Fibroblast of villous mesenchyme (primary cell): ENCODE measurements at regions not wholly inside any gene's neighbourhood (a gene's known extent, or its start where the extent isn't known, plus 50 kb on each side); places are given as distances from the start of the nearest gene placed in this dataset.

ENCODE experiments used
- DNase-seq: peaks from one replicate; pipeline ENCODE4 v3.0.0-alpha.2; 2010; ENCODE audit warnings: low read depth
- H3K4me3 ChIP-seq: 2 replicates; pipeline ENCODE4 v1.5.1; 2011; ENCODE audit warnings: low read depth, mild to moderate bottlenecking, low read length
- TF ChIP-seq, protein P1 (sequence below): IDR thresholded peaks from 2 replicates; pipeline ENCODE4 v1.5.1; 2012; ENCODE audit warnings: low read depth, mild to moderate bottlenecking, low read length; ENCODE audit not compliant: insufficient read depth

DNA sequence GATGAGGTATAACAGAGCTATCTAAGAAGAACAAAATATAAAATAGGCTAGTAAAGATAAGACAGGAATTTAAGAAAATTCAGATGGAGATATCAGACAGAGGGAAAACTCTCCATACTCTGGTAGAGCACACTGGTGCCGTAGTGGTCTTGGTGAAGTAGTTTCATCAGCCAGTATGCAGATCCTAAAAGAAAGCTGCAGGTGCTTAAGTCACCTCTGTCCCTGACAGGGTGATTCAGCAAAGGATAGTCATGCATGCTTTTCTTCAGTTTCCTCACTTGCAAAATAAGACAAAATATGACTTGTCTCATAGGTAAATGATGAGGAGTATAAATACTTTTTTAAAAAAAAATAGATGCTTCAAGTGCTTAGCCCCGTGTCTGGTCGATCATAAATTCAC, 794.9 kb downstream of the TNS3 start:
- DNase-seq = no peak

DNA sequence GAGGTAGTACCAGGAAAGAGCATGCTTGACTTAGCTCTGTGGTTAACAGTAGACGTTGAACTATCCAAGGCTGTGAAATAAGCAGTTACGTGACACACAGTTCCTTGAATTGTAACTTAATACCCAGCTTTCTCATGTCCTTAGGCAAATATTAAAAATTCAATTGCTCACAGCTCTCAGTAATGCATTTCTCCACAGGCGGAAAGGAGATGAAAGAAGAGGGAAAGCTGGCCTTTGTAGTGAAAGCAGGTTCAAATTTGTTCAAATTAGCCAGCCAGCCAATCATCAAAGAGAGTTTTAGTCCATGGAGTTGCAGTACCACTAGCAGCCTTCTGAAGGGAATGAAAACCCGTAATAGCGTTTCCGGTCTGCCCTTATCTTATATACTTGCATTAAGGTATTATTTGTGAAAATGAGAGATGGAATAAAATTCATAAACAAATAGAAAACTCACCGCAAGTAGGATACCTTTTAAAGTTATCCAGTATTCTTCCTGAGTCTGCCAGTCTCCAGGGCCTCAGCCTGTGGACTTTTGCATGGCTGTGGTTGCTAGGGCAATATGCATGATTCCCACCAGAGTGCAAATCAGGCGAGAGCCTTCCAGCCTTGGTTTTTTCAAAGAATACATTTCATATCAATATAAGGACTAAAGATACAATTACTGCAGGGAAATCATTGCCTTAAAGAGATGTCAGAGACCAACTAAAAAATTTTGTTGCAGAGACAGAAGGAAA, 795.5 kb downstream of the TNS3 start:
- TF ChIP-seq, protein P1, sequence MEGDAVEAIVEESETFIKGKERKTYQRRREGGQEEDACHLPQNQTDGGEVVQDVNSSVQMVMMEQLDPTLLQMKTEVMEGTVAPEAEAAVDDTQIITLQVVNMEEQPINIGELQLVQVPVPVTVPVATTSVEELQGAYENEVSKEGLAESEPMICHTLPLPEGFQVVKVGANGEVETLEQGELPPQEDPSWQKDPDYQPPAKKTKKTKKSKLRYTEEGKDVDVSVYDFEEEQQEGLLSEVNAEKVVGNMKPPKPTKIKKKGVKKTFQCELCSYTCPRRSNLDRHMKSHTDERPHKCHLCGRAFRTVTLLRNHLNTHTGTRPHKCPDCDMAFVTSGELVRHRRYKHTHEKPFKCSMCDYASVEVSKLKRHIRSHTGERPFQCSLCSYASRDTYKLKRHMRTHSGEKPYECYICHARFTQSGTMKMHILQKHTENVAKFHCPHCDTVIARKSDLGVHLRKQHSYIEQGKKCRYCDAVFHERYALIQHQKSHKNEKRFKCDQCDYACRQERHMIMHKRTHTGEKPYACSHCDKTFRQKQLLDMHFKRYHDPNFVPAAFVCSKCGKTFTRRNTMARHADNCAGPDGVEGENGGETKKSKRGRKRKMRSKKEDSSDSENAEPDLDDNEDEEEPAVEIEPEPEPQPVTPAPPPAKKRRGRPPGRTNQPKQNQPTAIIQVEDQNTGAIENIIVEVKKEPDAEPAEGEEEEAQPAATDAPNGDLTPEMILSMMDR = no peak
- DNase-seq = peak; percentile 12
- no peak overlapping the region for H3K4me3 ChIP-seq

More for the DNA sequence above, 794.9 kb downstream of the TNS3 start:
- TF ChIP-seq, protein P1 = no peak
- H3K4me3 ChIP-seq = no peak overlapping the region

DNA sequence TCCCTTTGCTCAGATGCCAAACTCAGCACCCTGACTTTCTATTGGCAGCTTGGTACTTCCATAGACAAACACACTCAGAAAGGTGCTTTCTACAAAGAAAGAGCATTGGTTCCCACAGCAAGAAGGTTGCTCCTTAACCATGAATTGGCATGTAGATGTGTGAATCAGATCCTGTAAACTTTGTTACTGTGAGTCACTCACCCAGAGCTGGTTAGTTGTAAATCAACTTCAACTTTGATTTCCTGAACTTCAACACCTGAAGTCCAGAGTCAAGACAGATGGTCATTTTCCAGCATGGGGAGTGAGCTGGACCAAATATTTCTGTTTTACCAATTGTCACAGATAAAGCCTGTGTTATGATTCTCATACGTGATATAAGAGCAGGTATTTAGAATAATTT, 797.2 kb downstream of the TNS3 start:
- no peak overlapping the region for H3K4me3 ChIP-seq
- TF ChIP-seq, protein P1 = no peak
- peak; percentile 55 for DNase-seq

DNA sequence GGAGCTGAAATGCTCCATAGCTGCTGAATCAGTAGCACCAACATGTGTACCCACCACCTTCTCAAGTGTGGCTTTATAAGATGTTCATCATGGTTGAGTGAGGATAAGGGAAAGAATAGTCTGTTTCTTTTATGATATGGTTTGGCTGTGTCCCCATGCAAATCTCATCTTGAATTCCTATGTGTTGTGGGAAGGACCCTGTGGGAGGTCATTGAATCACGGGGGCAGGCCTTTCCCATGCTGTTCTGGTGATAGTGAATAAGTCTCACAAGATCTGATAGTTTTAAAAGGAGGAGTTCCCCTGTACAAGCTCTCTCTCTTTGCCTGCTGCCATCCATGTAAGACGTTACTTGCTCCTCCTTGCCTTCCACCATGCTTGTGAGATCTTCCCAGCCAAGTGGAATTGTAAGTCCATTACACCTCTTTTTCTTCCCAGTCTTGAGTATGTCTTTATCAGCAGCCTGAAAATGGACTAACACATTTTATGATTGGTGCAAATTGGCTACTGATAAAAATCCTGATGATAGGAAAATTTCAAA, 799.9 kb downstream of the TNS3 start:
- DNase-seq = no peak
- TF ChIP-seq, protein P1 = no peak
- H3K4me3 ChIP-seq = no peak overlapping the region

DNA sequence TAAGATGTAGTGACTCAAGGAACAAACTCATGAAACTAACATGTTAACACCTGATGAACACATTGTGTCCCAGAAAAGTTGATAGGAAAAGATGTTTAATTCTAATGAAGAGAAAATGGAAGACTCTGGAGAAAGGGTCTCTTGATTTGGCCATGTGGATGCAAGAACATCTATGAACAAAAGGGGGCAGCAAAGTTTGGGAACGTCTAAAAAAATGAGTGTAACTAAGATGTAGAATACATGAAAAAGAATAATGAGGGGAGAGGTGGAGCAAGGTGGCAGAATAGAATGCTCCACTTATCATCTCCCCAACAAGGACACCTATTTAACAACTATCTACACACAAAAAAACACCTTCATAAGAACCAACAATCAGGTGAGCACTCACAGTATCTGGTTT, 805.1 kb downstream of the TNS3 start:
- TF ChIP-seq, protein P1 = peak; percentile 66
- peak; percentile 47 for DNase-seq
- no peak overlapping the region for H3K4me3 ChIP-seq

DNA sequence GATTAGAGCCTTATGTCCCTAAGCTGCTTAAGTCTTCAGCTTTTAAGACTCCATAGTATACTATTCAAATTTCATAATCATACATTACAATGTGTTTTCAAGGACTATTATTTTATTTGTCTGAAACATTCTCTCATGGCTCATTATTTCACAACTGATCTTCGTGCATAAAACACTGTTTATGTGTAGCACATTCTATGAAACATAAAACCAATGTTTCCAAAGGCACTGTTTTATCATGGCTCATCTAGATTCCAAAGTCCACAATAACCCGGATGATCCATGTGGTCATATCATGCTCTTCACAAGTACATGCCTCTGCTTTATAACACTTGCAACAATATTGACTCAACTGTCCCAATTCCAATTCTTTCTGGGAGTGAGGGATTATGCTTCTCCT, 806.1 kb downstream of the TNS3 start:
- H3K4me3 ChIP-seq = no peak overlapping the region
- peak; percentile 44 for DNase-seq
- TF ChIP-seq, protein P1 = no peak
